Stimulated activated CD4-positive, alpha-beta T cell treated with anti-CD3 and anti-CD28 coated beads, TNF-alpha, amount 100 ng/mL, for 1 hour (primary cell): ENCODE measurements at regions not wholly inside any gene's neighbourhood (a gene's known extent, or its start where the extent isn't known, plus 50 kb on each side); places are given as distances from the start of the nearest gene placed in this dataset.
"Not testable (repeated sequence)": the region's sequence is repeated elsewhere in the genome, so short reads cannot be mapped to it uniquely, and the experiment has no call there.

Experiments
- DNase-seq, 3 donors: peaks; one replicate each; pipeline ENCODE4 v3.0.0-alpha.2; 2020; ENCODE audit warnings: low read depth in 3 of 3, low spot score in 1 of 3

GRCh38 chr2:83331810-83332209 lies 1127.3 kb downstream of the SUCLG1 start:
- no peak for DNase-seq

- no peak for DNase-seq
Measured at GRCh38 chr2:83323038-83323437, 1136.0 kb downstream of the SUCLG1 start.

GRCh38 chr2:83320053-83320452 lies 1139.0 kb downstream of the SUCLG1 start:
- DNase-seq = no peak

GRCh38 chr2:83305758-83306378 lies 1153.2 kb downstream of the SUCLG1 start:
- no peak for DNase-seq

GRCh38 chr2:83291083-83291482 lies 1168.0 kb downstream of the SUCLG1 start:
- DNase-seq = no peak

- DNase-seq = no peak
Measured at GRCh38 chr2:83282841-83283240, 1176.2 kb downstream of the SUCLG1 start.

GRCh38 chr2:83282043-83282795 lies 1176.9 kb downstream of the SUCLG1 start:
- no peak for DNase-seq

- DNase-seq = no peak
Measured at GRCh38 chr2:83280391-83280790, 1178.7 kb downstream of the SUCLG1 start.

GRCh38 chr2:83273322-83273721 lies 1185.8 kb downstream of the SUCLG1 start:
- DNase-seq = no peak

GRCh38 chr2:83261591-83262136 lies 1197.4 kb downstream of the SUCLG1 start:
- no peak for DNase-seq

- no peak for DNase-seq
Measured at GRCh38 chr2:83253848-83254247, 1205.2 kb downstream of the SUCLG1 start.

- DNase-seq = no peak
Measured at GRCh38 chr2:83251321-83251872, 1207.7 kb downstream of the SUCLG1 start.

GRCh38 chr2:83245806-83246537 lies 1213.1 kb downstream of the SUCLG1 start:
- DNase-seq = not testable (repeated sequence)

- no peak for DNase-seq
Measured at GRCh38 chr2:83240611-83241010, 1218.5 kb downstream of the SUCLG1 start.

GRCh38 chr2:83238111-83238510 lies 1221.0 kb downstream of the SUCLG1 start:
- no peak for DNase-seq

GRCh38 chr2:83234246-83234645 lies 1224.8 kb downstream of the SUCLG1 start:
- DNase-seq = no peak

- DNase-seq = no peak
Measured at GRCh38 chr2:83233781-83234180, 1225.3 kb downstream of the SUCLG1 start.

GRCh38 chr2:83233326-83233725 lies 1225.8 kb downstream of the SUCLG1 start:
- DNase-seq = no peak

GRCh38 chr2:83229443-83229842 lies 1229.6 kb downstream of the SUCLG1 start:
- no peak for DNase-seq

- no peak for DNase-seq
Measured at GRCh38 chr2:83224591-83225200, 1234.4 kb downstream of the SUCLG1 start.

GRCh38 chr2:83221258-83221657 lies 1237.8 kb downstream of the SUCLG1 start:
- no peak for DNase-seq
